GM23338 (cell line): ENCODE measurements at regions not wholly inside any gene's neighbourhood (a gene's known extent, or its start where the extent isn't known, plus 50 kb on each side); places are given as distances from the start of the nearest gene placed in this dataset.

Experiments used
- ATAC-seq: fragments of 200-7000 bp; cut with Tn5 transposase; 3 replicates; pipeline ENCODE4 v1.9.1; 2020
- DNase-seq: peaks from one replicate; pipeline ENCODE4 v3.0.0-alpha.2; 2015; ENCODE audit warnings: low spot score
- H2AFZ ChIP-seq: fragments of 200-600 bp; sonication (generic); 2 replicates; pipeline ENCODE4 v1.8.0; 2016; ENCODE audit warnings: antibody characterized with exemption, mild to moderate bottlenecking, moderate library complexity
- H3F3A ChIP-seq: fragments of 200-600 bp; sonication (generic); replicated peaks from 2 replicates; pipeline ENCODE4 v1.8.0; 2017; ENCODE audit warnings: antibody characterized with exemption, mixed run types, low read depth
- H3K27ac ChIP-seq: fragments of 200-600 bp; sonication (generic); 2 replicates; pipeline ENCODE4 v1.6.1; 2016; ENCODE audit warnings: low read depth
- H3K27me3 ChIP-seq: fragments of 200-600 bp; sonication (generic); 2 replicates; pipeline ENCODE4 v1.8.0; 2016; ENCODE audit warnings: mild to moderate bottlenecking, mixed run types, moderate library complexity; ENCODE audit not compliant: insufficient read depth
- H3K36me3 ChIP-seq: fragments of 200-600 bp; sonication (generic); 2 replicates; pipeline ENCODE4 v1.8.0; 2016; ENCODE audit warnings: mild to moderate bottlenecking; ENCODE audit not compliant: insufficient read depth
- H3K4me1 ChIP-seq: fragments of 200-600 bp; sonication (generic); 2 replicates; pipeline ENCODE4 v1.8.0; 2016; ENCODE audit warnings: mild to moderate bottlenecking, moderate library complexity; ENCODE audit not compliant: insufficient read depth
- H3K4me2 ChIP-seq: fragments of 200-600 bp; sonication (generic); 2 replicates; pipeline ENCODE4 v1.7.1; 2017; ENCODE audit warnings: mixed run types
- H3K4me3 ChIP-seq: fragments of 200-600 bp; sonication (generic); 2 replicates; pipeline ENCODE4 v1.6.1; 2016; ENCODE audit warnings: mixed run types
- H3K79me2 ChIP-seq: fragments of 200-600 bp; sonication (generic); replicated peaks from 2 replicates; pipeline ENCODE4 v1.8.0; 2017; ENCODE audit warnings: mild to moderate bottlenecking; ENCODE audit not compliant: insufficient read depth
- H3K9me2 ChIP-seq: fragments of 200-600 bp; sonication (generic); 2 replicates; pipeline ENCODE4 v1.8.0; 2017; ENCODE audit not compliant: insufficient read depth
- H4K20me1 ChIP-seq: fragments of 200-600 bp; sonication (generic); replicated peaks from 2 replicates; pipeline ENCODE4 v1.8.0; 2017; ENCODE audit warnings: mild to moderate bottlenecking; ENCODE audit not compliant: insufficient read depth
- H3K27ac Mint-ChIP-seq: 2 replicates; pipeline ENCODE4 v1.8.0; 2020; ENCODE audit warnings: inconsistent platforms, mild to moderate bottlenecking, moderate library complexity, mixed read lengths
- H3K27me3 Mint-ChIP-seq: 3 replicates; pipeline ENCODE4 v1.8.0; 2022; ENCODE audit warnings: low read depth, mild to moderate bottlenecking, moderate library complexity, mixed read lengths, inconsistent platforms; ENCODE audit not compliant: insufficient read depth, poor library complexity
- H3K36me3 Mint-ChIP-seq: 3 replicates; pipeline ENCODE4 v1.8.0; 2021; ENCODE audit warnings: low read depth, mild to moderate bottlenecking, inconsistent platforms, moderate library complexity, mixed read lengths
- H3K4me1 Mint-ChIP-seq: 3 replicates; pipeline ENCODE4 v1.8.0; 2020; ENCODE audit warnings: mild to moderate bottlenecking, inconsistent platforms, mixed read lengths
- H3K4me3 Mint-ChIP-seq: 3 replicates; pipeline ENCODE4 v1.8.0; 2021; ENCODE audit warnings: moderate library complexity, mild to moderate bottlenecking, inconsistent platforms, mixed read lengths
- H3K9me3 Mint-ChIP-seq: 3 replicates; pipeline ENCODE4 v1.8.0; 2020; ENCODE audit warnings: moderate library complexity, mild to moderate bottlenecking, inconsistent platforms, mixed read lengths
- ZNF462 ChIP-seq: fragments of 250-450 bp; sonication (Bioruptor Pico); IDR thresholded peaks from 2 replicates; pipeline ENCODE4 v1.5.0; 2020; ENCODE audit warnings: mild to moderate bottlenecking, moderate library complexity

- ATAC-seq = no peak
- no peaks in the 10 kb centered on the region for H3K27me3 ChIP-seq
Observed at GRCh38 chr17:14838567-14838966, 426.6 kb downstream of the PMP22 start.

More at GRCh38 chr17:14838567-14838966, 426.6 kb downstream of the PMP22 start:
- peaks cover 13% of the 10 kb centered on the region; the same call in 2 of the 3 replicates for H3K9me3 Mint-ChIP-seq
- no peak for TF ChIP-seq ZNF462 (CRISPR knock-in tag)
- Histone ChIP-seq H3K4me3 (no peak overlapping the region), H3K79me2 (no peaks in the 10 kb centered on the region), H3K4me2 (no peak overlapping the region), H3K9me2 (no peaks in the 10 kb centered on the region), H3K27ac (no peak overlapping the region), H2AFZ (no peak overlapping the region), H3K36me3 (no peaks in the 10 kb centered on the region), H3F3A (no peaks in the 10 kb centered on the region), H3K4me1 (no peaks in the 10 kb centered on the region), H4K20me1 (no peaks in the 10 kb centered on the region)
- DNase-seq = no peak
- no peak overlapping the region for H3K27ac Mint-ChIP-seq
- H3K27me3 Mint-ChIP-seq = no peaks in the 10 kb centered on the region
- no peak overlapping the region for H3K4me3 Mint-ChIP-seq
- H3K36me3 Mint-ChIP-seq = peaks cover 8% of the 10 kb centered on the region; the same call in 2 of the 3 replicates
- H3K4me1 Mint-ChIP-seq = no peaks in the 10 kb centered on the region
